ENCODE measurements at regions not wholly inside any gene's neighbourhood (a gene's known extent, or its start where the extent isn't known, plus 50 kb on each side); places are given as distances from the start of the nearest gene placed in this dataset.
"Not testable (repeated sequence)": the region's sequence is repeated elsewhere in the genome, so short reads cannot be mapped to it uniquely, and the experiment has no call there.

- TF ChIP-seq, protein P1, sequence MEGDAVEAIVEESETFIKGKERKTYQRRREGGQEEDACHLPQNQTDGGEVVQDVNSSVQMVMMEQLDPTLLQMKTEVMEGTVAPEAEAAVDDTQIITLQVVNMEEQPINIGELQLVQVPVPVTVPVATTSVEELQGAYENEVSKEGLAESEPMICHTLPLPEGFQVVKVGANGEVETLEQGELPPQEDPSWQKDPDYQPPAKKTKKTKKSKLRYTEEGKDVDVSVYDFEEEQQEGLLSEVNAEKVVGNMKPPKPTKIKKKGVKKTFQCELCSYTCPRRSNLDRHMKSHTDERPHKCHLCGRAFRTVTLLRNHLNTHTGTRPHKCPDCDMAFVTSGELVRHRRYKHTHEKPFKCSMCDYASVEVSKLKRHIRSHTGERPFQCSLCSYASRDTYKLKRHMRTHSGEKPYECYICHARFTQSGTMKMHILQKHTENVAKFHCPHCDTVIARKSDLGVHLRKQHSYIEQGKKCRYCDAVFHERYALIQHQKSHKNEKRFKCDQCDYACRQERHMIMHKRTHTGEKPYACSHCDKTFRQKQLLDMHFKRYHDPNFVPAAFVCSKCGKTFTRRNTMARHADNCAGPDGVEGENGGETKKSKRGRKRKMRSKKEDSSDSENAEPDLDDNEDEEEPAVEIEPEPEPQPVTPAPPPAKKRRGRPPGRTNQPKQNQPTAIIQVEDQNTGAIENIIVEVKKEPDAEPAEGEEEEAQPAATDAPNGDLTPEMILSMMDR (IDR thresholded peaks at IDR 0.05; ENCODE audit: insufficient read depth, low read depth, low read length): peak; percentile 42
- TF ChIP-seq EZH2 (IDR thresholded peaks at IDR 0.05; ENCODE audit: insufficient read depth, low read length): not testable (repeated sequence)
These were observed 2654.9 kb upstream of the DEFB115 start for GRCh38 chr20:28602403-28603217.

Measured in astrocyte (in vitro differentiated cells and primary cell).